ENCODE measurements at regions not wholly inside any gene's neighbourhood (a gene's known extent, or its start where the extent isn't known, plus 50 kb on each side); places are given as distances from the start of the nearest gene placed in this dataset.

DNA sequence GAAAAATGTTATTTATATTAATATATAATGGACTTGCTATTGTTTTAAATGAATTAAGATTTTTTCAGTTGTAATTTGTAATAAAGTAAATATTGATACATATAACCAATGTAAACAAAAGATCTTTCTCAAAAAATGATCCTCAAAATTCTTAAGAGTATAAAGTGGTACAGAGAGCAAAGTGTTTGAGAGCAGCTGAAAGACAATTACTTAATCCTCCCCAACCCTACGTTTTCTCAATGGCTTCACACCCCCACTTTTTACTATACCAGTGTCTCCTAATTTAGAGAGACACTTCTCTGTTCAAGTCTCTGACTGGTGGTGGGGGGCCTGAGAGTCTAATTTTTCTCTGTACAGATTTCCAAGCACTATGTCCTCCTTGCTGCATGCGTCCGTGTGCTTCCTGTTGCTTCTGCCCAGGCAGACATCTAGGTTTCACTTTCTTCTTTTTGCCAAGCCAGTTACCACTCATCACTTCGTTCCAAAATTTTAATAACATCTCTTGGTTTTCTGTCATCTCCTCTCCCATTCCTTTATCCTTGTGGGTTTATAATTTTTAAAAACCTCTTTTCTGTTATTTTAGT lies 276.3 kb upstream of the DNAJC19 start:
- TF ChIP-seq RAD21 (IDR thresholded peaks at IDR 0.05; ENCODE audit: low read depth) (no peak), TAF1 (IDR thresholded peaks at IDR 0.05; ENCODE audit: low read depth) (no peak), NFIC (IDR thresholded peaks at IDR 0.05) (no peak), CEBPB (IDR thresholded peaks at IDR 0.05) (no peak), EGR1 (IDR thresholded peaks at IDR 0.05) (no peak), CREB1 (IDR thresholded peaks at IDR 0.05; ENCODE audit: low read depth) (no peak), YY1 (IDR thresholded peaks at IDR 0.05; ENCODE audit: low read depth) (no peak)
- TF ChIP-seq, protein P1, sequence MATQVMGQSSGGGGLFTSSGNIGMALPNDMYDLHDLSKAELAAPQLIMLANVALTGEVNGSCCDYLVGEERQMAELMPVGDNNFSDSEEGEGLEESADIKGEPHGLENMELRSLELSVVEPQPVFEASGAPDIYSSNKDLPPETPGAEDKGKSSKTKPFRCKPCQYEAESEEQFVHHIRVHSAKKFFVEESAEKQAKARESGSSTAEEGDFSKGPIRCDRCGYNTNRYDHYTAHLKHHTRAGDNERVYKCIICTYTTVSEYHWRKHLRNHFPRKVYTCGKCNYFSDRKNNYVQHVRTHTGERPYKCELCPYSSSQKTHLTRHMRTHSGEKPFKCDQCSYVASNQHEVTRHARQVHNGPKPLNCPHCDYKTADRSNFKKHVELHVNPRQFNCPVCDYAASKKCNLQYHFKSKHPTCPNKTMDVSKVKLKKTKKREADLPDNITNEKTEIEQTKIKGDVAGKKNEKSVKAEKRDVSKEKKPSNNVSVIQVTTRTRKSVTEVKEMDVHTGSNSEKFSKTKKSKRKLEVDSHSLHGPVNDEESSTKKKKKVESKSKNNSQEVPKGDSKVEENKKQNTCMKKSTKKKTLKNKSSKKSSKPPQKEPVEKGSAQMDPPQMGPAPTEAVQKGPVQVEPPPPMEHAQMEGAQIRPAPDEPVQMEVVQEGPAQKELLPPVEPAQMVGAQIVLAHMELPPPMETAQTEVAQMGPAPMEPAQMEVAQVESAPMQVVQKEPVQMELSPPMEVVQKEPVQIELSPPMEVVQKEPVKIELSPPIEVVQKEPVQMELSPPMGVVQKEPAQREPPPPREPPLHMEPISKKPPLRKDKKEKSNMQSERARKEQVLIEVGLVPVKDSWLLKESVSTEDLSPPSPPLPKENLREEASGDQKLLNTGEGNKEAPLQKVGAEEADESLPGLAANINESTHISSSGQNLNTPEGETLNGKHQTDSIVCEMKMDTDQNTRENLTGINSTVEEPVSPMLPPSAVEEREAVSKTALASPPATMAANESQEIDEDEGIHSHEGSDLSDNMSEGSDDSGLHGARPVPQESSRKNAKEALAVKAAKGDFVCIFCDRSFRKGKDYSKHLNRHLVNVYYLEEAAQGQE (IDR thresholded peaks at IDR 0.05; ENCODE audit: low read depth): no peak
